ENCODE measurements at regions not wholly inside any gene's neighbourhood (a gene's known extent, or its start where the extent isn't known, plus 50 kb on each side); places are given as distances from the start of the nearest gene placed in this dataset.

DNA sequence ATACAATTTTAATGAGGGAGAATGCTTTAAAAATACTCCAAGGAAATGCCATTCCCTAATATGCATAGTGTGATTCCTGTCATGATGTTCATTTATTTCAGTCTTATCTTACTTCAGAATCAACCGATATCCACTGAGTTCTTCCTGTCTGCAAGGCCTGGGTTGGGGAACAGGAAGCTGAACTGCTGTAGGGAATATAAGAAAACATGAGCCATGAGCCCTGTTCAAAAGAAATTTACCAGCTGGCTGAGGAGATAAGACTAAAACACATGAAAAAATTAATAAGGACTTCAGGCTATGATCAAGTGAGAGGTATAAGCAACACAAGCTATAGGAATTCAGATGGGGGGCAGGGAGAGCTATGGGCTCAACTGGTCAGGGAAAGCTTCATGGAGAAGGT lies 184.7 kb downstream of the PLPP4 start:
- no peaks in the 10 kb centered on the region for H3K4me1 ChIP-seq (ENCODE audit: control insufficient read depth, insufficient read depth, low read length, unreplicated experiment)
- no peaks in the 10 kb centered on the region for H3K36me3 ChIP-seq (ENCODE audit: insufficient read depth, low read length)
- H3K79me2 ChIP-seq (ENCODE audit: control insufficient read depth, insufficient read depth, low read length, unreplicated experiment) = no peaks in the 10 kb centered on the region
- H3K27me3 ChIP-seq (ENCODE audit: insufficient read depth, low read length) = no peaks in the 10 kb centered on the region
- H3K27ac ChIP-seq (ENCODE audit: low read depth, low read length) = no peak overlapping the region
- no peak overlapping the region for H2AFZ ChIP-seq (ENCODE audit: low read length, unreplicated experiment)
- H3K4me3 ChIP-seq (ENCODE audit: low read depth, low read length) = no peak overlapping the region

DNA sequence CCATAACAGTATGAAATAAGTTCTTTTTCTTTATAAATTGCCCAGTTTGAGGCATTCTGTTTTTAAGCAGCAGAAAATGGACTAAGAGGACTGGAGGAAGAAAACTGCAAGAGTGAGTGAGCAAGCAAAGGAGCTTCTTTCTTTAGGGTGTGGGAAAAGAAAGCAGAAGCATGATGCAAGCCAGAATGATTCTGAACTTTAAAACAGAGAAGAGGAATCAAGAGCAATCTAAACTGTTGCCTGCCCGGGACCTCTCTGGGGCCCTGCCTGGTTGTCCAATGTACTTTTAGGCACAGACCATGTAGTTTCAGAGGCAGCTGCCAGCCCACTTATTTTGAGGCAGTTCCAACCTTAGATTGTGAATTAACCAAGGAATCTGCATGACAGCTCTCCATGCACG lies 186.3 kb downstream of the PLPP4 start:
- H3K36me3 ChIP-seq (ENCODE audit: insufficient read depth, low read length) = no peaks in the 10 kb centered on the region
- no peaks in the 10 kb centered on the region for H3K79me2 ChIP-seq (ENCODE audit: control insufficient read depth, insufficient read depth, low read length, unreplicated experiment)
- H3K27me3 ChIP-seq (ENCODE audit: insufficient read depth, low read length) = no peaks in the 10 kb centered on the region
- H3K4me3 ChIP-seq (ENCODE audit: low read depth, low read length) = no peak overlapping the region
- H3K4me1 ChIP-seq (ENCODE audit: control insufficient read depth, insufficient read depth, low read length, unreplicated experiment) = no peaks in the 10 kb centered on the region
- no peak overlapping the region for H3K27ac ChIP-seq (ENCODE audit: low read depth, low read length)
- no peak overlapping the region for H2AFZ ChIP-seq (ENCODE audit: low read length, unreplicated experiment)

DNA sequence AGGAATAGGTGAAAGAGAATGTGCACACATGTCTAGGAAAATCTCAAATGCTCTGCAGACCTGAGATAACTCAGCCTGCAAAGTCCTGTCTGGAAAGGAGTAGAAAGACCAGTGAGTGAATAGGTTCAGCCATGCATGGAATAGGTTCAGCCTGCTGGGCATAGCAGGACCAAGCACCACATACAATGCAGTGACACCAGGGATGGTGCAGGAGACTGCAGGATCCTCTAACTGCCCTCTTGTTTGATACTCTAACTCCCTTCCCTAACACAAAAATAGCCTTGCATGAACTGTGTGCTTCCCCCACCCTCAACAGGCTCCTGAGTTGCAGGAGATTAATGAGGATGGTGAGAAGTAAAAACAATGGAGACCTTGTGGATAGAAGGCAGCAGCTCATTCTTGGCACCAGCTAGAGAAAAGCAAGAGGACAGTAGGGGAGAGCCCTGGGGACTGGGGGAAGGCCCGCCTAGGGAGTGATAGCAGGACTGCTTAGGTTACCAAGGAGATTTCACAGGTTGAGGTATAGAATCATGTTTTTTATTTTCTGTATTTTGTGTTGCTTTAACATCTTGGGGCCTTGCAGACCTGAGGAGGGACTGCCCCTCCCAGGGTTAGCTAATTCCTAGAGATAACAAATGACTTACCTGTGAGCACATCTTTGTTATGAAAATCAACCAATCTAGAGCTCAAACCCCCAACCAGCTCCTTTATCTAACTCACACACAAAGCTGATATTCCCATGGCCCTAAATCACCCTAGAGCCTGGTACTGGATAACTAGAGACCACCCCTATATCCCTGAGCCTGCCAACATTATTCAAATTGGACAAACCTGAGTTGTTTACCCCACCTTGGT lies 187.8 kb downstream of the PLPP4 start:
- Histone ChIP-seq H3K4me3 (ENCODE audit: low read depth, low read length) (no peak overlapping the region), H3K27me3 (ENCODE audit: insufficient read depth, low read length) (no peaks in the 10 kb centered on the region), H2AFZ (ENCODE audit: low read length, unreplicated experiment) (no peak overlapping the region), H3K27ac (ENCODE audit: low read depth, low read length) (no peak overlapping the region), H3K36me3 (ENCODE audit: insufficient read depth, low read length) (no peaks in the 10 kb centered on the region), H3K79me2 (ENCODE audit: control insufficient read depth, insufficient read depth, low read length, unreplicated experiment) (no peaks in the 10 kb centered on the region), H3K4me1 (ENCODE audit: control insufficient read depth, insufficient read depth, low read length, unreplicated experiment) (no peaks in the 10 kb centered on the region)

DNA sequence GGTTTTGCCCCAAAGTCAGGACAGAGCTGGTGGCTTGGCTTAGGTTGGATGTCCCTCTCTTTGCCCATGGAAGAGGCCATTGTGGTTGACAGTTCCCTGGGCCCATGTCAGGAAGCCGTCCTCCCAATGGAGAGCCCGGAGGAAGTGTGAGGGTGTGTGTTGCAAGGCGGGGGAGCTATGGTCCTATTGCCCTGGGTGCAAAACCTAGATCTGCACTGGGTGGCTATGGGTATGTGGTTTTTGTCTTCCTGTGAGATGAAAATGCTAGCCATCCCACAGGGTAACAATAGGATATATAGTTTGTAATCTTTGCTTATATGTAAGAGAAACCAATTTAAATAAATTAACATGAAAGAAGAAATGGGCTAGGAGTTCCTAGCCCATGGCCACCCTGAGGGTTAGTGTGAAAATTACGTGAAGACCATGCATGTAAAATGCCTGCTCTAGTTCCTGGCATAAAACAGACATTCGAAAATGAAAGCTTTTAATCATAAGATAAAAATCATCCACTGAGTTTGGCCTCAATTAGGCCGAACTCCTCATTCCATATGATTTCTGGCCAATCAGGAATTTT lies 189.2 kb downstream of the PLPP4 start:
- Histone ChIP-seq H3K36me3 (ENCODE audit: insufficient read depth, low read length) (no peaks in the 10 kb centered on the region), H3K27ac (ENCODE audit: low read depth, low read length) (no peak overlapping the region), H3K4me1 (ENCODE audit: control insufficient read depth, insufficient read depth, low read length, unreplicated experiment) (no peaks in the 10 kb centered on the region), H3K27me3 (ENCODE audit: insufficient read depth, low read length) (no peaks in the 10 kb centered on the region), H3K4me3 (ENCODE audit: low read depth, low read length) (no peak overlapping the region), H3K79me2 (ENCODE audit: control insufficient read depth, insufficient read depth, low read length, unreplicated experiment) (no peaks in the 10 kb centered on the region), H2AFZ (ENCODE audit: low read length, unreplicated experiment) (no peak overlapping the region)

DNA sequence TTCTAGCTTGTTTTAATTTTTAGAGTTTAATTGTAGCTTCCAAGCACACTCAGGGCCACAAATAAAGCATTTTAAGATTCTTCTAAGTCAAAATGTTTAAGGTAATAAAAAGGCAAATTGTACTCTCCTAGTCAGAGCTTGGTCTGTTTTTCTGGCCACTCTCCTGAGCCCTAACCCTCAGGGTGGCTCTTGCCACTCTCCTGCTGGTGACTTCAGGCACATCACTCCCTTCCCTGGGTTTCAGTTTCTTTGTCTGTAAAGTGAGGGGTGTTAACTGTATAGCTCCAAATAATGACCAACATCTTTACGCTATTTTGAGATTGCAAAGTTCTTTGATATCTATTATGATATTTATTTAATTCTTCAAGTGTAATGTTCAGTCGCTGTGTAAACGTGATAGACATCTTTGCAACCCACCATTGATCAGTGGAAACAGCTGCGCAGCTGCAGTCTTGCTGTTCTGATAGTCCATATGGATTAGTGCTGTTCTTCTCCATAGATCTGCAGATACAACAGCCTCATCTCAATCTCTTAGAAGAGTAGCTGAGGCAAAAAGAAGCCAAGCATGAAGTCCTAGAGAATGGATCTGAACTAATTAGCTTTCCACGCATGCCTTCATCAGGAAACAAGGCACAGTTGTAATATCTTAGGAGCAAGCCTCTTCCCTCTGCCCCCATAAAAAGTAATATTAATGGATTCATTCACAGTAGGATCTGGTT lies 189.9 kb downstream of the PLPP4 start:
- Histone ChIP-seq H3K27me3 (ENCODE audit: insufficient read depth, low read length) (no peaks in the 10 kb centered on the region), H3K27ac (ENCODE audit: low read depth, low read length) (no peak overlapping the region), H3K4me3 (ENCODE audit: low read depth, low read length) (no peak overlapping the region), H2AFZ (ENCODE audit: low read length, unreplicated experiment) (no peak overlapping the region), H3K4me1 (ENCODE audit: control insufficient read depth, insufficient read depth, low read length, unreplicated experiment) (no peaks in the 10 kb centered on the region), H3K36me3 (ENCODE audit: insufficient read depth, low read length) (no peaks in the 10 kb centered on the region), H3K79me2 (ENCODE audit: control insufficient read depth, insufficient read depth, low read length, unreplicated experiment) (no peaks in the 10 kb centered on the region)

DNA sequence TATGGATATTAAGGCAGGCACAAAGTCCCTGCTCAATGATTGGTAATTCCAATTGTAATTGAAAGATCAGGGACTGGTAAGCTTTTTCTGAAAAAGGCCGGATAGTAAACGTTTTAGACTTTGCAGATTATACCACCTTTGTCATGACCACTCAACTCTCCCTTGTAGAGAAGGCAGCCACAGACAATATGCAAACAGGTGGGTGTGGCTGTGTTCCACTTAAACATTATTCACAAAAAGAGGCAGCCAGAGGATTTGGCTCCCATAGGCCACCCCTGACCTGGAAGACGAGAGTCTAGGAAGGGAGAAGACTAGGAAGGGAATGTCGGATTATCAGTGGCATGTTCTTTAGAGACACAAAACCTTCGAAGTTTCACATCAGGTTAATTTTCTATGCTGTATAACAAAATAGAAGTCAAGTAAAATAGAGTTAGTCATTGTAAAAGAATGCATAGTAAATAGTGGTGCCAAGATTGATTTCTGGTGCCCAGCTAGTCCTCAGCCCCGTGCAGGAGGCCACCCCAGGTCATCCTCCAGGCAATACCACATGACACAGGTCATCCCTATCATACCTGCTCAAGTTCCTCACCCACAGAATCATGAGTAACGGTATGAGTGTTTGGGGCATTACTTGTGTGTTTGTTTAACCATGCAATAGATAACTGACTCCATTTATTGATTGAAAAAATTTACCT lies 193.8 kb downstream of the PLPP4 start:
- no peaks in the 10 kb centered on the region for H3K36me3 ChIP-seq (ENCODE audit: insufficient read depth, low read length)
- H3K27me3 ChIP-seq (ENCODE audit: insufficient read depth, low read length) = no peaks in the 10 kb centered on the region

DNA sequence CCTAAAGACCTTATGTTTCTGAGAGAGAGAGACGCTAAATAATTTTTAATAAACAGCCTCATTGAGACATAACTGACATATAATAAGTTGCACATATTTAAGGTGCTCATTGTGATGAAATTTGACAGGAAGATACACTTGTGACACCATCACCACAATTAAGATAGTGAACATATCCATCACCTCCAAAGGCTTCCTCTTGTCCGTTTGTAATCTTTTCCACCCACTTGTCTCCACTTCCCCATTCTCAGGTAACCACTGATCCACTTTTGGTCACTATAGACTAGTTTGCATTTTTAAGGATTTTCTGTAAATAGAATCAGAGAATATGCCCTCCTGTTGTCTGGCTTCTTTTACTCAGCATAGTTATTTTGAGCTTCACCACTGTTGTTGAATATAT lies 195.1 kb upstream of the WDR11 start:
- H2AFZ ChIP-seq (ENCODE audit: low read length, unreplicated experiment) = no peak overlapping the region
- no peaks in the 10 kb centered on the region for H3K79me2 ChIP-seq (ENCODE audit: control insufficient read depth, insufficient read depth, low read length, unreplicated experiment)
- no peak overlapping the region for H3K4me3 ChIP-seq (ENCODE audit: low read depth, low read length)
- H3K27me3 ChIP-seq (ENCODE audit: insufficient read depth, low read length) = no peaks in the 10 kb centered on the region
- no peaks in the 10 kb centered on the region for H3K4me1 ChIP-seq (ENCODE audit: control insufficient read depth, insufficient read depth, low read length, unreplicated experiment)
- H3K36me3 ChIP-seq (ENCODE audit: insufficient read depth, low read length) = no peaks in the 10 kb centered on the region
- H3K27ac ChIP-seq (ENCODE audit: low read depth, low read length) = no peak overlapping the region

More for the DNA sequence above, 193.8 kb downstream of the PLPP4 start:
- Histone ChIP-seq H3K4me3 (ENCODE audit: low read depth, low read length) (no peak overlapping the region), H3K79me2 (ENCODE audit: control insufficient read depth, insufficient read depth, low read length, unreplicated experiment) (no peaks in the 10 kb centered on the region), H2AFZ (ENCODE audit: low read length, unreplicated experiment) (no peak overlapping the region), H3K27ac (ENCODE audit: low read depth, low read length) (no peak overlapping the region), H3K4me1 (ENCODE audit: control insufficient read depth, insufficient read depth, low read length, unreplicated experiment) (no peaks in the 10 kb centered on the region)

DNA sequence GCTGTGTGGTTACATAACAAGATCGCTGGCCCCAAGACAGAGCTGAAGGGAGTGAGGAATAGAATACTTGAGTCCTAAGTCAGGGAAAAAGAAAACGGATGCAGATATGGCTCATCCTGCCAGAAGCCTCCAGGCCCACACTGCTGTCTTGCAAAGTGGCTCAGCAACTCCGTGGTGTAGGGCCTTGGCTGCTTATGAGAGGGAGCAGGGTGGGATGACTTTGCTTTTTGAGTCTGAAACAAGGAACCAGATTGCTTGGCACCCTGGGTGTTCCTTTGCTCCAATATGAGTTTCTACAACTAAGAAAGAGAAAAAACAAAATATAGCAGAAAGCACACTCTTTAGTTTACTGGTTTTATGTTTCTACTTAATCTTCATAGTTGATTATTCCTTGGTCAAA lies 193.8 kb upstream of the WDR11 start:
- H3K79me2 ChIP-seq (ENCODE audit: control insufficient read depth, insufficient read depth, low read length, unreplicated experiment) = no peaks in the 10 kb centered on the region
- no peak overlapping the region for H3K27ac ChIP-seq (ENCODE audit: low read depth, low read length)
- no peak overlapping the region for H3K4me3 ChIP-seq (ENCODE audit: low read depth, low read length)
- no peaks in the 10 kb centered on the region for H3K36me3 ChIP-seq (ENCODE audit: insufficient read depth, low read length)
- no peaks in the 10 kb centered on the region for H3K27me3 ChIP-seq (ENCODE audit: insufficient read depth, low read length)
- no peak overlapping the region for H2AFZ ChIP-seq (ENCODE audit: low read length, unreplicated experiment)
- H3K4me1 ChIP-seq (ENCODE audit: control insufficient read depth, insufficient read depth, low read length, unreplicated experiment) = no peaks in the 10 kb centered on the region

DNA sequence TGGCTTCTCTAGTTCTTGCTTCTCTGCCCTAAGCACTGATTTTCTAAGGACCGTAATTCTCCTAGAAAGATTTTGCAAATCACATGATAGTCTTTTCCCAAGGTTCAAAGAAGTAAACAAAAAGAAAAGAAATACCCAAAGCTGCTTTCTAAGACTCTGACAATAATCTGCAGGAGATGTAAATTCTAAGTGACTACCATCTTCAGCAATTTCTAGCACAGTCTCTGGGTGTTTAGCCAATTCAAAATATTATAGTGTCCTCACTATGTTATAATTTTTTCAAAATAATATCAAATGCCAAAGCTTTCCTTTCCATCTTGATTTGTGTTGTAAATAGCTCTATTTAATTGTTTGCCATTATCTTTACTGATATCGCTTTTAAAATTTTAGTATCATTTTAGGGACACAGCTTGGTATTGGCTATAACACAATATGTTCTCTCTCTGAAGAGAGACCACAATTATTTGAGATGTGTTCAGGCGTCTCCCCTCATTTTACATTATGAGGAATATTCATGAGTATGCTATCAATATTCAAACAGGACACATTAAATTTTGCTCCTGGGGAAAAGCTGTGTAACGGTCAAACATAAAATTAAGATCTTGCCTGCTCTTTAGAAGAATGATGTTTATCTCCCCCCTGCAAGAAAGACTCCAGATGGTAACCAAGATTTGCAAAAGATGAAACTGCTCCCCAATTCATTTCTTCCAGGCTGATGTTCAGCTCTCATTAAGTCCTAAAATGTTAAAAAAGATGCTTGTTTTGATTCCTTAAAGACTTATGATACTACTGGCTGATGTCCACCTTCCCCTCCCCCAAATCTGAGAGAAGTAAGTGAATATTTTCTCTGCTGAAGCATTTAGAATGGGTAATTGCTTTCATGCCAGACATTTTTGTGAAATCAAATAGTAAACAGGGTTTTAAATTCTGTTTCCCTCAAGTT lies 191.9 kb upstream of the WDR11 start:
- no peaks in the 10 kb centered on the region for H3K4me1 ChIP-seq (ENCODE audit: control insufficient read depth, insufficient read depth, low read length, unreplicated experiment)
- no peaks in the 10 kb centered on the region for H3K79me2 ChIP-seq (ENCODE audit: control insufficient read depth, insufficient read depth, low read length, unreplicated experiment)
- no peak overlapping the region for H3K4me3 ChIP-seq (ENCODE audit: low read depth, low read length)
- no peaks in the 10 kb centered on the region for H3K36me3 ChIP-seq (ENCODE audit: insufficient read depth, low read length)
- H3K27ac ChIP-seq (ENCODE audit: low read depth, low read length) = no peak overlapping the region
- no peaks in the 10 kb centered on the region for H3K27me3 ChIP-seq (ENCODE audit: insufficient read depth, low read length)
- no peak overlapping the region for H2AFZ ChIP-seq (ENCODE audit: low read length, unreplicated experiment)

DNA sequence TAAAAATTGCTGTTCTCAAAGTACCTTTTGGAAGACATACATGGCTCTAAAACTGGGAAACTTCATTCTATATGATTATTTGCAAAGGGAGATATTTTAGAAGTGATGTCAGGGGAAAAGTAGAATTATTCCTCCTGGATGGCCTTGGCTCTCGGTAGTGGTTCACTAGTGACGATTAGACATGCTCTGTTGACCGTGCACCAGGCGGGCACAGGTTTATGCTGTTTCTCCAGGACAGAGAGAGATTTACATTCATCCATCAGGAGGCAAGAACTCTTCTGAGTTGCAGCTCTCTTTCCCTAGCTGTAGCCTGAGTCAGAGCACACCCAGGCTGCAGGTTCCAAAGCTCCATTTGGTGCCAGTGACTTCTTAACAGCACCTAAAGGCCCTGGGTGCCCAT lies 184.9 kb upstream of the WDR11 start:
- Histone ChIP-seq H3K36me3 (ENCODE audit: insufficient read depth, low read length) (no peaks in the 10 kb centered on the region), H3K79me2 (ENCODE audit: control insufficient read depth, insufficient read depth, low read length, unreplicated experiment) (no peaks in the 10 kb centered on the region), H3K27ac (ENCODE audit: low read depth, low read length) (no peak overlapping the region), H2AFZ (ENCODE audit: low read length, unreplicated experiment) (no peak overlapping the region), H3K4me1 (ENCODE audit: control insufficient read depth, insufficient read depth, low read length, unreplicated experiment) (no peaks in the 10 kb centered on the region), H3K27me3 (ENCODE audit: insufficient read depth, low read length) (no peaks in the 10 kb centered on the region), H3K4me3 (ENCODE audit: low read depth, low read length) (no peak overlapping the region)
